C4-2B (cell line): ENCODE measurements at regions not wholly inside any gene's neighbourhood (a gene's known extent, or its start where the extent isn't known, plus 50 kb on each side); places are given as distances from the start of the nearest gene placed in this dataset.

Experiments used
- CTCF ChIP-seq: fragments of 450-650 bp; conservative IDR thresholded peaks from 2 replicates; pipeline ENCODE4 v1.5.1; 2017; ENCODE audit warnings: mild to moderate bottlenecking
- ZFX ChIP-seq: fragments of 450-650 bp; IDR thresholded peaks from 2 replicates; pipeline ENCODE4 v1.6.1; 2017

- TF ChIP-seq CTCF (no peak), ZFX (no peak)
Measured at GRCh38 chr13:105670179-105670990, 865.1 kb downstream of the EFNB2 start.
